Chondrocyte (in vitro differentiated cells): ENCODE measurements at regions not wholly inside any gene's neighbourhood (a gene's known extent, or its start where the extent isn't known, plus 50 kb on each side); places are given as distances from the start of the nearest gene placed in this dataset.

Experiments
- DNase-seq: peaks from one replicate; pipeline ENCODE4 v3.0.0; 2021; ENCODE audit warnings: mixed read lengths, low spot score
- H3K27ac Mint-ChIP-seq: one replicate; pipeline ENCODE4 v1.8.0; 2021; ENCODE audit warnings: mild to moderate bottlenecking, moderate library complexity, mixed read lengths; ENCODE audit not compliant: unreplicated experiment
- H3K27me3 Mint-ChIP-seq: 2 replicates; pipeline ENCODE4 v1.8.0; 2021; ENCODE audit warnings: low read depth, mixed read lengths
- H3K36me3 Mint-ChIP-seq: 2 replicates; pipeline ENCODE4 v1.8.0; 2021; ENCODE audit warnings: low read depth, mixed read lengths
- H3K4me1 Mint-ChIP-seq: 2 replicates; pipeline ENCODE4 v1.8.0; 2021; ENCODE audit warnings: low read depth, mild to moderate bottlenecking, mixed read lengths
- H3K4me3 Mint-ChIP-seq: one replicate; pipeline ENCODE4 v1.8.0; 2021; ENCODE audit warnings: mild to moderate bottlenecking, moderate library complexity, mixed read lengths; ENCODE audit not compliant: unreplicated experiment
- H3K9me3 Mint-ChIP-seq: 2 replicates; pipeline ENCODE4 v1.8.0; 2021; ENCODE audit warnings: low read depth, mixed read lengths
- CTCF ChIP-seq: fragments of 200-600 bp; sonication (generic); IDR thresholded peaks from 2 replicates; pipeline ENCODE4 v1.5.0; 2021; ENCODE audit warnings: antibody characterized with exemption, mild to moderate bottlenecking, moderate library complexity

GRCh38 chrX:94743478-94743877, 1069.5 kb downstream of the FAM133A start:
- no peak for TF ChIP-seq CTCF
- H3K27ac Mint-ChIP-seq = no peak overlapping the region
- no peaks in the 10 kb centered on the region for H3K36me3 Mint-ChIP-seq
- H3K9me3 Mint-ChIP-seq = peaks cover 3% of the 10 kb centered on the region
- no peaks in the 10 kb centered on the region for H3K4me1 Mint-ChIP-seq
- no peaks in the 10 kb centered on the region for H3K27me3 Mint-ChIP-seq
- no peak overlapping the region for H3K4me3 Mint-ChIP-seq
- DNase-seq = no peak

- no peak overlapping the region for H3K27ac Mint-ChIP-seq
- no peak overlapping the region for H3K4me3 Mint-ChIP-seq
- H3K36me3 Mint-ChIP-seq = no peaks in the 10 kb centered on the region
- no peaks in the 10 kb centered on the region for H3K4me1 Mint-ChIP-seq
- H3K9me3 Mint-ChIP-seq = peaks cover 3% of the 10 kb centered on the region
- no peaks in the 10 kb centered on the region for H3K27me3 Mint-ChIP-seq
- no peak for DNase-seq
- TF ChIP-seq CTCF = no peak
These were observed 1070.8 kb downstream of the FAM133A start for GRCh38 chrX:94744786-94745185.

GRCh38 chrX:94751611-94752010, 1077.6 kb downstream of the FAM133A start:
- no peak for TF ChIP-seq CTCF
- H3K27ac Mint-ChIP-seq = no peak overlapping the region
- H3K9me3 Mint-ChIP-seq = peaks cover 9% of the 10 kb centered on the region
- no peak overlapping the region for H3K4me3 Mint-ChIP-seq
- DNase-seq = no peak
- no peaks in the 10 kb centered on the region for H3K4me1 Mint-ChIP-seq
- no peaks in the 10 kb centered on the region for H3K27me3 Mint-ChIP-seq
- no peaks in the 10 kb centered on the region for H3K36me3 Mint-ChIP-seq

GRCh38 chrX:94752434-94753169, 1078.6 kb downstream of the FAM133A start:
- Mint-ChIP-seq H3K4me3 (no peak overlapping the region), H3K9me3 (peaks cover 9% of the 10 kb centered on the region), H3K27ac (no peak overlapping the region), H3K36me3 (no peaks in the 10 kb centered on the region), H3K27me3 (no peaks in the 10 kb centered on the region), H3K4me1 (no peaks in the 10 kb centered on the region)
- TF ChIP-seq CTCF = no peak
- no peak for DNase-seq

- no peak overlapping the region for H3K27ac Mint-ChIP-seq
- TF ChIP-seq CTCF = no peak
- H3K36me3 Mint-ChIP-seq = no peaks in the 10 kb centered on the region
- DNase-seq = no peak
- no peaks in the 10 kb centered on the region for H3K27me3 Mint-ChIP-seq
- peaks cover 6% of the 10 kb centered on the region for H3K9me3 Mint-ChIP-seq
- no peaks in the 10 kb centered on the region for H3K4me1 Mint-ChIP-seq
- H3K4me3 Mint-ChIP-seq = no peak overlapping the region
These were observed 1084.1 kb downstream of the FAM133A start for GRCh38 chrX:94758130-94758529.
